Esophagus squamous epithelium (tissue), 4 donors: ENCODE measurements at regions not wholly inside any gene's neighbourhood (a gene's known extent, or its start where the extent isn't known, plus 50 kb on each side); places are given as distances from the start of the nearest gene placed in this dataset.
"Not testable (repeated sequence)": the region's sequence is repeated elsewhere in the genome, so short reads cannot be mapped to it uniquely, and the experiment has no call there.

Experiments
- CTCF ChIP-seq, 6 experiments: fragments of 450-650 bp in 4 of 6; fragments of 200-600 bp in 2 of 6; sonication (generic) in 2 of 6; IDR thresholded peaks; one replicate each; pipeline ENCODE4 v1.5.1; 2016 to 2019; ENCODE audit warnings: antibody characterized with exemption in 6 of 6, mild to moderate bottlenecking in 4 of 6, moderate library complexity in 4 of 6
- POLR2A ChIP-seq, 4 donors: fragments of 450-650 bp; IDR thresholded peaks; one replicate each; pipeline ENCODE4 v1.6.1; 2017; ENCODE audit warnings: antibody characterized with exemption in 4 of 4, mild to moderate bottlenecking in 4 of 4, moderate library complexity in 3 of 4

DNA sequence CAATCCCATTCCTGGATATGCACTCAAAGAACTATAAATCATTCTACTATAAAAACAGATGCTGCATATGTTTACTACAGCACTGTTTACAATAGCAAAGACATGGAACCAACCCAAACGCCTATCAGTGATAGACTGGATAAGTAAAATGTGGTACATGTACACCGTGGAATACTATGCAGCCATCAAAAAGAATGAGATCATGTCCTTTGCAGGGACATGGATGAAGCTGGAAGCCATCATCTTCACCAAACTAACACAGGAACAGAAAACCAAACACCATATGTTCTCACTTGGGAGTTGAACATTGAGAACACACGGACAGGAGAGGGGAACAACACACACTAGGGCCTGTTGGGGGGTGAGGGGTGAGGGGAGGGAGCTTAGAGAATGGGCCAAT lies 274.9 kb upstream of the KIAA1217 start:
- not testable (repeated sequence) for TF ChIP-seq CTCF, POLR2A (IDR thresholded peaks at IDR 0.05)
